Large intestine (tissue), 3 donors: ENCODE measurements at regions not wholly inside any gene's neighbourhood (a gene's known extent, or its start where the extent isn't known, plus 50 kb on each side); places are given as distances from the start of the nearest gene placed in this dataset.

ENCODE experiments used
- DNase-seq, 2 donors: peaks; one replicate each; pipeline versions ENCODE4 v3.0.0 to v3.0.0-alpha.2; 2013
- H3K27ac ChIP-seq: one replicate; pipeline ENCODE4 v1.5.1; 2013; ENCODE audit warnings: low read length
- H3K27me3 ChIP-seq: 2 replicates; pipeline ENCODE4 v1.6.1; 2013; ENCODE audit warnings: low read length; ENCODE audit not compliant: control insufficient read depth, insufficient read depth
- H3K36me3 ChIP-seq: 2 replicates; pipeline ENCODE4 v1.6.1; 2013; ENCODE audit warnings: low read length; ENCODE audit not compliant: control insufficient read depth, insufficient read depth
- H3K4me1 ChIP-seq: one replicate; pipeline ENCODE4 v1.6.1; 2013; ENCODE audit warnings: low read length; ENCODE audit not compliant: control insufficient read depth, insufficient read depth
- H3K4me3 ChIP-seq: one replicate; pipeline ENCODE4 v1.5.1; 2013; ENCODE audit warnings: low read length
- H3K9me3 ChIP-seq: one replicate; pipeline ENCODE4 v1.6.1; 2013; ENCODE audit warnings: mild to moderate bottlenecking, low read depth, low read length, moderate library complexity; ENCODE audit not compliant: control insufficient read depth
- WGBS: methylation state at CpG from one replicate; pipeline ENCODE4 v1.1.5; 2013; ENCODE audit warnings: low lambda C conversion rate; ENCODE audit not compliant: insufficient coverage; 5-methylcytosine and 5-hydroxymethylcytosine counted together

GRCh38 chr3:31210068-31210645, 315.7 kb upstream of the GADL1 start:
- Histone ChIP-seq H3K27ac (no peak overlapping the region), H3K27me3 (no peaks in the 10 kb centered on the region), H3K9me3 (no peaks in the 10 kb centered on the region), H3K4me3 (no peak overlapping the region), H3K4me1 (peaks cover 5% of the 10 kb centered on the region), H3K36me3 (no peaks in the 10 kb centered on the region)
- 100% methylated on average over 3 of the region's 5 CpGs for WGBS
- no peak for DNase-seq

- Histone ChIP-seq H3K4me1 (peaks cover 5% of the 10 kb centered on the region), H3K4me3 (no peak overlapping the region), H3K27me3 (no peaks in the 10 kb centered on the region), H3K36me3 (no peaks in the 10 kb centered on the region), H3K9me3 (no peaks in the 10 kb centered on the region), H3K27ac (no peak overlapping the region)
- peak; percentile 62 to 84 for DNase-seq
- WGBS, result 100% methylated on average over 1 of the region's 7 CpGs
These were observed 318.7 kb upstream of the STT3B start for GRCh38 chr3:31213869-31214486.

GRCh38 chr3:31218082-31218481, 314.6 kb upstream of the STT3B start:
- Histone ChIP-seq H3K27me3 (no peaks in the 10 kb centered on the region), H3K9me3 (no peaks in the 10 kb centered on the region), H3K4me1 (peaks cover 5% of the 10 kb centered on the region), H3K4me3 (no peak overlapping the region), H3K36me3 (no peaks in the 10 kb centered on the region), H3K27ac (no peak overlapping the region)
- no peak for DNase-seq
- WGBS, result no CpG with 5 or more reads among the region's 3 CpGs

- Histone ChIP-seq H3K4me3 (no peak overlapping the region), H3K4me1 (peaks cover 3% of the 10 kb centered on the region), H3K36me3 (no peaks in the 10 kb centered on the region), H3K9me3 (no peaks in the 10 kb centered on the region), H3K27ac (no peak overlapping the region), H3K27me3 (no peaks in the 10 kb centered on the region)
- WGBS, result no CpG with 5 or more reads among the region's 2 CpGs
- DNase-seq, result no peak
These were observed 313.4 kb upstream of the STT3B start for GRCh38 chr3:31219131-31219843.

- Histone ChIP-seq H3K27ac (no peak overlapping the region), H3K9me3 (no peaks in the 10 kb centered on the region), H3K4me1 (no peaks in the 10 kb centered on the region), H3K36me3 (no peaks in the 10 kb centered on the region), H3K4me3 (no peak overlapping the region), H3K27me3 (no peaks in the 10 kb centered on the region)
- 94% methylated on average over 2 of the region's 4 CpGs for WGBS
- no peak for DNase-seq
These were observed 312.3 kb upstream of the STT3B start for GRCh38 chr3:31220431-31220830.

- no peaks in the 10 kb centered on the region for H3K4me1 ChIP-seq
- no peak overlapping the region for H3K27ac ChIP-seq
- WGBS, result no CpG with 5 or more reads among the region's 4 CpGs
- no peak for DNase-seq
- H3K36me3 ChIP-seq, result no peaks in the 10 kb centered on the region
- no peaks in the 10 kb centered on the region for H3K27me3 ChIP-seq
- H3K9me3 ChIP-seq, result no peaks in the 10 kb centered on the region
- H3K4me3 ChIP-seq, result no peak overlapping the region
These were observed 309.4 kb upstream of the STT3B start for GRCh38 chr3:31223278-31223677.

- H3K27me3 ChIP-seq, result no peaks in the 10 kb centered on the region
- no peaks in the 10 kb centered on the region for H3K36me3 ChIP-seq
- no peak for DNase-seq
- no peaks in the 10 kb centered on the region for H3K9me3 ChIP-seq
- H3K4me3 ChIP-seq, result no peak overlapping the region
- no peak overlapping the region for H3K27ac ChIP-seq
- H3K4me1 ChIP-seq, result no peaks in the 10 kb centered on the region
- 80% methylated on average over 1 of the region's 5 CpGs for WGBS
These were observed 307.8 kb upstream of the STT3B start for GRCh38 chr3:31224936-31225335.

- Histone ChIP-seq H3K27ac (no peak overlapping the region), H3K9me3 (no peaks in the 10 kb centered on the region), H3K4me3 (no peak overlapping the region), H3K27me3 (no peaks in the 10 kb centered on the region), H3K36me3 (no peaks in the 10 kb centered on the region), H3K4me1 (no peaks in the 10 kb centered on the region)
- DNase-seq, result no peak
- no CpG with 5 or more reads among the region's 3 CpGs for WGBS
These were observed 306.8 kb upstream of the STT3B start for GRCh38 chr3:31225923-31226322.

GRCh38 chr3:31226346-31226745, 306.4 kb upstream of the STT3B start:
- Histone ChIP-seq H3K27me3 (no peaks in the 10 kb centered on the region), H3K9me3 (no peaks in the 10 kb centered on the region), H3K27ac (no peak overlapping the region), H3K4me3 (no peak overlapping the region), H3K4me1 (no peaks in the 10 kb centered on the region), H3K36me3 (no peaks in the 10 kb centered on the region)
- DNase-seq, result no peak
- WGBS, result no CpG with 5 or more reads among the region's 3 CpGs

- Histone ChIP-seq H3K36me3 (no peaks in the 10 kb centered on the region), H3K27me3 (no peaks in the 10 kb centered on the region), H3K4me3 (no peak overlapping the region), H3K4me1 (no peaks in the 10 kb centered on the region), H3K9me3 (no peaks in the 10 kb centered on the region), H3K27ac (no peak overlapping the region)
- no CpG with 5 or more reads among the region's 3 CpGs for WGBS
- DNase-seq, result no peak
These were observed 305.6 kb upstream of the STT3B start for GRCh38 chr3:31227131-31227562.
